ENCODE measurements at regions not wholly inside any gene's neighbourhood (a gene's known extent, or its start where the extent isn't known, plus 50 kb on each side); places are given as distances from the start of the nearest gene placed in this dataset.

DNA sequence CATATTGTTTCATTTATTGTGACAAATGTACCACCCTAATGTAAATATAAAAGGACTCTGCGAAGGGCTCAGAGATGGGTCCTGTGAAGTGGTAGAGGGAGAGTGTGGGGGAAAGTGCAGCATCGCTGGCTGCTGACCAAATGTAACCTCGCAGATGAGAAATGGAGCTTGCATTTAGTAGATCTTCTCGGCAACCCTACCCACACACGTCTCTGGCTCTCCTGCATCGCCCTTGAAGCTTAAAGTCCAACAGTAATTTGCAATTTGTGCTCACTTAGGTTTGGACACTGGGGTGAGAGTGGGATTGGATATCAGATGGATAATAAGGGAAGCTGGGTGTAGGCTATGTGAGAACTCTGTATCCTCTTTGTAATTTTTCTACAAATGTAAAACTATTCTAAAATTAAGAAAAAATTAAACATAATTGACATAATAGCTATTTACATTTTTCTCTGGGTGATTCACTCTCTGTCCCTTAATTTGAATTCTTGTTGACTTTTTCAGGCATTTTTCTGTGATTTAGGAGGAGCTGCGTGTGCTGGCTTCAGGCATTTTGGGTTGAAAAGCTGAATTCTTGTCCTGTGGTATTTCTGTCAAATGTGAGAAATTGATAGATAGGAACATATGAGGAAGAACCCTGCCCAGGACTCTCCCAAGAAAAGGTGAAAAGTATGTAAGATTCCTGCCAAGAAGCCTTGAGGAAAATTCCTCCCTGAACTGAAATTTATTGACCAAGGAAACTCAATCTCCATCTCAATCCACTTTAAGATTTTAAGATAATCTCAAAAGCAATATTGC lies 524.7 kb upstream of the MCTP2 start:
- peak; percentile 61 for DNase-seq

GRCh38 chr15:93705753-93706455 lies 525.5 kb upstream of the MCTP2 start:
- no peak for DNase-seq

DNA sequence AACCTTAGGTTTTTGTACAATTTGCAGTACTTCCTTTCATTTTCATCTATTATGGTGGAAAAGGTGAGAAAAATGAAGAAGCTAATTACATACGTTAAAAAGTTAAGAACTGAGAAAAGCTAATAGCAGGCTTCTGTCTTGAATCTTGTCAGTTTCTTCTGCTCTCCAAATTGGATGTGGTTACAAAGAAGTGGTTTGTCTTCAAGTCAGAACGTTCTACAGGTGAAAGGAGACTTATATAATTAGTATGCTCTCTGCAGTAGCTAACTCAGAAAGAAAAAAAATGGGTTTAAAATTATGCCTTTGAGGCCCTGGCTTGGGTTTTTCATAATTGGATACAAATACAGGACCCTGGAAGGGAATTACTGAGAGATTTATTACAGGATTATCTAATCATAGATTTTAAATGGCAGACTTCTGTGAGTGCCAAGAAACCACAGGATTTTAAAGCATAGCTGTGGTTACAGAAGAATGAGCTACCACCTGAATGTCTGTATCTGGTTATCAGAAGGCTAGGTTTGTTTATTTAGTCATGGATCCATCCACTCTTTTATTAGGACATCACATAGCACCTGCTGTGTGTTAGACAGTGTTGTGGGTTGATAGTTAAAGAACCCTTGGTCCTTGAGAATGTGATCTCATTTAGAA lies 528.1 kb upstream of the MCTP2 start:
- no peak for DNase-seq

GRCh38 chr15:93700051-93700450 lies 531.3 kb upstream of the MCTP2 start:
- DNase-seq = no peak

- no peak for DNase-seq
These were observed 537.3 kb upstream of the MCTP2 start for GRCh38 chr15:93694033-93694432.

DNA sequence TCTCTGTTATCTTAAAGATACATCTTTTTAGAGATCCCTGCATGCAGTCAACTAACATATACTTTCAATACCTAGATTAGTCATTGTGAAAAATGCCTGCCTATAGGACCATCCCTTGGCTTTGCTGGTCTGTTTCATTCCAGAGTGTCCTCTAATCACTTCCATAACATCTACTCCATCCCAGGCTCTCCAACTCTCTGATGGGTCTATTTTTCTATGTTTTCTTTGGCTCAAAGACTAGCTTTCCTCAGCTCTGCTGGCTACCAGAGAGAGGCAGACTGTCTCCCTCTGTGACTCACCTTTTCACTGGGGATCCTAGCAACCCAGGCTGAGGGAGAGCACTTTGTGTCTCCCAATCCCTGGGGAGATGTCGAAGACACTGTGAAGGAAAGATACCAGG lies 547.7 kb upstream of the MCTP2 start:
- no peak for DNase-seq

DNA sequence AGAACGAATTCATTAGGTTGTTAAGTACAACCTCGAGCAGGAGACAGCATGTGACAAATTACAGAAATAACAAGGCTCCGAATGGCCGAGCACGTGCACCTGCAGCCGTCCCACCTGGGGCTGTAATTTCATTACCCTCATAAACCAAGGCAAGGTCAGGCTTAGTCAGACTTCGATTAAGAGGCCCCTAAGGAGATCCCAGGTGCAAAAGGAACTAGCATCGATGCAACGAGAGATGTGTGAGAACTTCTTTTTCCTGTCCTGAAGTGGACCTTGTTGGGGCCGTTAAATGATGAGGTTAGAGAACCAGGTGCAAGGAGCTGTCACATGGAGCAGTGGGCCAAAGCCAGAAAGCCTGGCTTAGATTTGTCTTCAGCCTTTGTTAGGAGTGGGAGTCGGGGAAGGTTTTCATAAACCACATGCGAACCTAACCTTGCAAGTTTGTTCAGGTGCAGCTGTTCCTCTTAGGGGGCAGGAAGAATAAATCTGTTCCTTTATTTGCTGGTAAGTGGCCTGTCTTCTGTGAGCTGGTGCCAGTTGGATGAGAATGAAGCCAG lies 559.9 kb upstream of the MCTP2 start:
- peak; percentile 83 for DNase-seq

DNA sequence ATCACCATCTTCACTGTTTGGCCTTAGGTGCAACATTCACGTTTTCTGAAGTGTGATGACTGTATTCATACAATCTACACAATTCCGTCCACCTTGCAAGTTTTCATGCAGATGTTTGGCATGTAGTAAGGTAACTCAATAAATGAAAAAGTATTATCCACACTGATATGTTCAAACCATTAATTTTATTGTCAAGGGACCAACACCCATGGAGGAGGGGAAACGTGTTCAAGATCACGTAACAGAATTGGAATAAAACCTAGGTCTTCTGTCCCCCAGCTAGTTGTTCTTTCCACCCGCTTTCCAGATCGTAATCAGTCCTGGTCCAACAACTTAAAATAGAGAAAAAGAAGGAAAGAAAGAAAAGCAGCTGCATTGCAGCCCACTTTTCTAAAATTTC lies 560.4 kb upstream of the MCTP2 start:
- no peak for DNase-seq

DNA sequence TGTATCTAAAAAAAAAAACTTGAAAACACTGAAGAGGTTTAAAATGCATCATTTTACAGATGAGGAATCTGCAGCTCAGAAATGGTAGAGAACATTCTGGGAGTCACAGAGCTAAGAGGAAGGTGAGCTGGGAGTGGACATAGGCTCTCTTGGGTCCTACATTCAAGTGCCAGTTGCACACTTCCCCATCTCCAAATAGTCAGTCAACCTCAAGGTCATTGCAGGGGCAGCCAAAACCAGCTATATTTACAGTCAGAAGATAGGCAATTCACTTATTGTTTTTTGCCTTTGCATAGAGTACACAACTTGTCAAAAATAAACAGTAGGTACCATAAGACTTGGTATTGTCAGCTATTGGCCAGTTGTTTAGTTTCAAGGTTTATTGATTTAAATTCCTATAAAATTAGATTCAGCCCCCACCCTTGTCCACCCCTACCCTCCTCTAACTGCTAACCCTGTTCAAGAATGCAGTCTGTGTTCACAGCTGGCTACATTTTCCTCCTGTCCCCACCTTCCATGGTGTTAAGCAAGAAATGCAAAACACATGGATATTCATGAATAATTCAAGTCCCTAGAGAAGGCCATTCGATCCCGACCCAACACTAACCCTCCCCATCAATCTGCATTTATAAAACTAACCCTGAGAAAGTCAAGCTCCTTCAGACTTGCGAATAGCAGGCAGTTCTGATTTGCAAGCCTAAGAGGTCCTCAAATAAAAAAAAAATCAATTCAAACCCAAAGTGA lies 567.0 kb upstream of the MCTP2 start:
- DNase-seq = peak; percentile 29

DNA sequence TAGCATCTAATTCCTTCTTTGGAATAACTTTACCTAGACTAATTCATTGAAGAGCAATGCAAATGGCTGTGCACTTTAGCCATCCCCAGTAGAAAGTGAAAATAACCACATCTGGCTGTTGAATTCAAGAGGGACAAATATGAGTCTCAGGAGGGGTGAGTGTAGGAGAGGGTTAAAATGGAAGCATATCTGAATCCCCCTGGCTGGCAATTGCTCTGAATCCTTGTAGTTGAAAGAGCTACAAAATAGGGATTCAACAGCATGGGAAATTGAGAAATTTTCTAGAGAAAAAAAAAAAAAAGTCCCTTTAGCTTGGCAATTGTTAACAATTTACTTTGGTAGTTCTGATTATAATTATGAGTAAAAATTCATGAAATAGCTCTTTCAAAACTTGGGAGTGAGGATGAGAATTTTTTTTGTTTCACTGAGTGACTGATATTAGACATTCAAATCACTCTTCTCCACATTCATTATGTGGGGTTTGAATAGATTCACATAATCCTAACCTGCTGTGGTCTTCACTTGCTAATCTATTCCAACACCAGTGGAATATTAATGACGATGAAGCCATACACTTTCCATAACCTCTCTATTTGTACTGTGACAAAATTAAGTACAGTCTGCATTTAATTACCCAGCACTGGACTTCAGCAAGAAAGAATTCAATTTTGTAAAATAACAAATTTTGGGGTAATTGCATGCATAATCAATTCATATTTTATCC lies 569.0 kb upstream of the MCTP2 start:
- no peak for DNase-seq

- DNase-seq = no peak
These were observed 569.2 kb upstream of the RGMA start for GRCh38 chr15:93658026-93658816.

GRCh38 chr15:93656041-93656440 lies 567.0 kb upstream of the RGMA start:
- no peak for DNase-seq

DNA sequence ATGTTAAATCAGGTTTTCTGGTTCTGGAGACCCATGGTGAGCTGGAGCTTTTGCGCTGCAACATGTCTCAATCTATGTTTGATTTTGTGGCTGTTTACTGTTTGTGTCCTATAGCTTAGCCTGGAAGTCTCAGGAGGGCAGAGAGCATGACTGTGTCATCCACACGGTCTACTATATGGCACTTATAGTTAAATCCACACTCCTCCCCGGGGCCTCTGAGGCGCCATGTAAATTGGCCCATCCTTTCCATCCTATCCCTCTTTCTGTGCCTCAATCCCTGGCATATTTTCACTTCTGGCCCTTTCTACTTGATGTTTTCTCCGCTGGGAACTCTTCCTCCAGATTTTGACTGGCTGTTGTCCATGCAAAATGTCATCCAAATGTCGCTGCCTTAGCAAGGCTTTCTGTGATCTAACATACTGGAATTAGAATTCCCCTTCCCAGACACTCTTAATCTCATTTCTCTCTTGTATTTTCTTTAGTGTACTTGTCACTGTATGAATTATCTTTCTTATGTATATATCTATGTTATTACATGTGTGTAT lies 560.8 kb upstream of the RGMA start:
- peak; percentile 54 for DNase-seq

DNA sequence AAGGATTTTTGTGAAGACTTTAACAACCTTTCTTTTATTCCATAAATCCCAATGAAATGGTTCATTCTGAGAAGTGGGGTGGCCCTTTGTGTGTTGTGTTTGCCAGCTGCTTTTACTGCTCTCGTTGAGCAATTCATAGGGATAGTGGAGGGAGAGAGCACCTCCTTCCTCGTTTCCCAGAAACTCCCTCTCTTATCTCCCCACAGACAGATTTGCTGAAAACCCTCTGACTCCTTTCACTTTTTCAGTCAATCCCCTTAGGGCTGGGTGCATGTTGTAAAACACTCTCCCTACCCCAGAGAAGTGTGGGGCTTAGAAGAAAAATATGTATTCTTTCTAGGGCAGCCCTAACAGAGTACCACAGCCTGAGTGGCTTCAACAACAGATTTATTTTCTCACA lies 557.2 kb upstream of the RGMA start:
- DNase-seq = no peak

DNA sequence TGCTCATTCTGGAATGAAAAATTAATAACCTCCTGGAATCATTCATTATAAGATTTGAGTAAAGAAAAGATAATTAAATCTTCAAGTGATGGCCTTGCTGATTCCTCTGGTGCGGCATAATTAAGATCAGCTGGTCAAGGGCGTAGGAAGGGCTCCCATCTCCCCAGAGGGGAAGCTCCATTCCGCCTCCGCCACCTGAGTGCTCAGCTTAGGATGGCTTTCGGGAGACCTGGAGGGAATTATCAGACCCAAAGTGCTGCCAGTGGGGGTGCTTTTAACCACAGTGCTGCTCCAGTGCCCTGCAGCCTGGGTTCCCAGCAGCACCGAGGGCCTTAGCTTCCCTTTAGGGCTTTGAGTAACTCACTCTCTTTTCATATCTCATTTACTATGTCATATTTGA lies 556.6 kb upstream of the RGMA start:
- no peak for DNase-seq

GRCh38 chr15:93644595-93644994 lies 555.6 kb upstream of the RGMA start:
- DNase-seq = peak; percentile 53

DNA sequence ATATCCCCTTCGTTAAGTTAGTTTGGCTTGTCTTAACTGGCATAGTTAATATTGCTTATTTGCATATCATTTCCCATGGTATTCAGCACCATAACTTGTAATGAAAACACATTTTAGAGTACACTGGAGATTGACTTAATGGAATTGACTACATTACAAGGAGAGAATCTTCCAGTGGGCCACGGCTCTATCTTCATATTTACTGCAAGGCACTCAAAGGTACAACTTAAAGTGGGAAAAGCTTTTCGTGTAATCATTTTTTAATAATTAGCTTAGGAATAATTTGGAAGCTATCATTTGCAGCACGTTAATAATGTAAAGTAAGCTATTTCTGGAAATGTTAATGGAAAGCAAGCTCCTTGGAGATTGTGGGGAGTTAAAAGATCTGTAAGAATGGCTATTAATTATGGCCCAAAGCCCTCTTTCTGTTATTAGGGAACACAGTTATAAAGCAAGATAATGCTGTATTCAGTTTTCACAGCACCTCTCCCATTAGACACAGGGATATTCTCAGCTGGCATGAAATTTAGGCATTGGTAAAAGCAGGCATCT lies 551.5 kb upstream of the RGMA start:
- no peak for DNase-seq

- DNase-seq = no peak
These were observed 543.1 kb upstream of the RGMA start for GRCh38 chr15:93631958-93632618.

DNA sequence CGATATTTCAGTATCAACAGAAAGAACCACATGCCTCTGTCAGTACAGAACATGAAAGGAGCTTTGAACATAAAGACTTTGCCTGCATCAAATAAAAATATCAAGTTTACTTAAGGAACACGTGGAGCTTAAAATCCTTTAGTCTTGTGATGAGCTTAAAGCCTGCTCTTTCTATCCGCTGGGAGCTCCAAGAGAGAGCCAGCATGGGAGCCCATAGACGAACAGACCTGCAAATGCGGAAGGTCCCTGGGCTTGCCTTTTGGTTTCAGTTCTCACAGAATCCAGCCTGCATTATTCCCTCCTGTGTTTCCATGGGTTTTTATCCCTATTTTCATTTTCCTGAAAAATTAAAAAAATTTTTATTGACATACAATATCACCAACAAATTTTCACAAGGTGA lies 530.6 kb upstream of the RGMA start:
- no peak for DNase-seq

- DNase-seq = no peak
These were observed 528.4 kb upstream of the RGMA start for GRCh38 chr15:93617443-93617842.
